ENCODE measurements at regions not wholly inside any gene's neighbourhood (a gene's known extent, or its start where the extent isn't known, plus 50 kb on each side); places are given as distances from the start of the nearest gene placed in this dataset.

DNA sequence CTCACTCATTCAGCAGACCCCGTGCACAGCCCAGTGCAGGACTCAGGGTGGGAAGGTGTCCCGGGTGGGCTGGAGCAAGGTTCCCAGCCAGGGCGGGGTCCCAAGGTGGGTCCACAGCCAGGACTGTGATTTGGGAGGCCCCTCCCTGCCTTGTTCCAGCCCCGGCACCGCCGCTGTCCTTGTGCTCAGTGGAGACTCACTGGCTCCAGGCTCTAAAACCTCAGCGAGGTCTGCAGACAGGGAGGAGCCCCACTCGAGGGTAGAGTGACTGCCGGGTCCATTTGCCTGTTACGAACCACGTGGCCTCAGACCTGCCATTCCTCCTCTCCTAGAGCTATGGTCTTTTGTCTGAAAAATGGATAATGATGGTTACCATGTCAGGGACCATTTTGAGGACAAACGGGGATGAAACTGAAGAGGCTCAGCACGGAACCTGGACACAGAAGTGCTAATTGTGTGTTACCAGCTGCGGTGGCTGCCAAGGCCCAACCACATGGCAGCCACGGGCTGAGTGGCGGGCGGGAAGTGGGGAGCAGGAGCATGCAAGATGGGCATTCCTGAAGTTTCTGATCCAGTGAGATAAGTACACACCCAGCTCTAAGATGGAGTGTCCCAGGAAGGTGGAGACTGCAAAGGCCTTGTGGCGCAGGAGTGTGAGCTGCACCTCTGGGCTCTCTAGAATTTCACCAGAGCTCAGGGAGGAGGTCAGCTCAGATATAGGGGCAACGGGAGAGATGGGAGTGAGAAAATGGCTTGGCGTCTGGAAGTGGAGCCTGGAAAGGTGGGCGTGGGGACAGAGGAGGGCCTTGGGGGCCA is 317.6 kb downstream of the SEC14L1 start:
- no peak for DNase-seq (ENCODE audit: low spot score)

DNA sequence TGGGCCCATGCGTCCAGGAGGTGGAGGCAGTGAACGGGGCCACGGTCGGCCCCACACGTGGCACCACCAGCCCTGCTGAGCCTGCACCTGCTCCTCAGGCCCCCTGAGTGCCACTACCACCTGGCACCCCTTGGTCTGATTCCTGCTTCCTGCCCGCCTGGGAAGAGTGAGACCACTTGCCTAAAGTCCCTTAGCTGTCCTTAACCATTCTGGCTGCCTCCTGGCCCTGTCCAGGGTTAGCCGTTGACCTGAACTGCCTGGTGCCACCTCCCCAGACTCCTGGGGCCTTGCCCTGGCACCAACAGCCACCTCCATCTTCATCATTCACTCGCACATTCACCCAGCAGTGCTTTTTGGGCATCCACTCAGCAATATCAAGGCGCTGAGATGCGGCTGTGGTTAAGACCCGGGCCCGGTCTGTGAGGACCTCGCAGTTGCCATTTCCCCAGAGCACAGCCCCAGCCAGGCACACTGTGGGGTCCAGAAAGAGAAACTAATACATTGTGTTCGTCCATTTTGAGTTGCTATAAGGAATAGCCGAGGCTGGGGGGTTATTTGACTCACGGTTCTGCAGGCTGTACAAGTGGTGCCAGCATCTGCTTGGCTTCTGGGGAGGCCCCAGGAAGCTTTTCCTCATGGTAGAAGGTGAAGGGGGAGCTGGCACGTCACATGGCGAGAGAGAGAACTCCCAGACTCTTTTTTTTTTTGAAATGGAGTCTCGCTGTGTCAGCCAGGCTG is 318.4 kb downstream of the SEC14L1 start:
- no peak for DNase-seq (ENCODE audit: low spot score)

DNA sequence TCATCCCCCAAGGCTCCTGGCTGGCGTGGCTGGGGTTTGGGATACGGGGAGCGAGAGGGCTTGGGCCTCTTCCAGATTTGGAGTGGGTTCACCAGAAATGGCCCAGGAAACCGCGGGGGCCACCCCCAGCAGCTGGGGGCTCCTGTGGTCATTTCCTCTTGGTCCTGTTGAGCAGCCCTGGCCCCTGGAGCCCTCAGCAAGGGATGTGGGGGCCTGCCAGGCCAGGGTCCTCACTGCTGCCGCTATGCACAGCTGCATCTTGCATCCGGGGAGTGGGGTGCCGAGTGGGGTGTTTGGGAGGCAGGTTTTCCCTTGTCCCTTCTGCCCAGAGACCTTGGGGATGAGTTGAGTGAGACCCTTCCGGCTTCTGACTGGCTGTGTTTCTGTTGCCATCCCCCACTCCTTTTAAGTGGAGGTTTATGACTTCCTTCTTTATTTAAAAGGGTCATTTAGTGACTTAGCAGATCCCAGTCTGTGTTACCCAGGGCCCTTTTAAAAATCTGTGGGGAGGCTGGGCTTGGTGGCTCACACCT is 319.8 kb downstream of the SEC14L1 start:
- no peak for DNase-seq (ENCODE audit: low spot score)

DNA sequence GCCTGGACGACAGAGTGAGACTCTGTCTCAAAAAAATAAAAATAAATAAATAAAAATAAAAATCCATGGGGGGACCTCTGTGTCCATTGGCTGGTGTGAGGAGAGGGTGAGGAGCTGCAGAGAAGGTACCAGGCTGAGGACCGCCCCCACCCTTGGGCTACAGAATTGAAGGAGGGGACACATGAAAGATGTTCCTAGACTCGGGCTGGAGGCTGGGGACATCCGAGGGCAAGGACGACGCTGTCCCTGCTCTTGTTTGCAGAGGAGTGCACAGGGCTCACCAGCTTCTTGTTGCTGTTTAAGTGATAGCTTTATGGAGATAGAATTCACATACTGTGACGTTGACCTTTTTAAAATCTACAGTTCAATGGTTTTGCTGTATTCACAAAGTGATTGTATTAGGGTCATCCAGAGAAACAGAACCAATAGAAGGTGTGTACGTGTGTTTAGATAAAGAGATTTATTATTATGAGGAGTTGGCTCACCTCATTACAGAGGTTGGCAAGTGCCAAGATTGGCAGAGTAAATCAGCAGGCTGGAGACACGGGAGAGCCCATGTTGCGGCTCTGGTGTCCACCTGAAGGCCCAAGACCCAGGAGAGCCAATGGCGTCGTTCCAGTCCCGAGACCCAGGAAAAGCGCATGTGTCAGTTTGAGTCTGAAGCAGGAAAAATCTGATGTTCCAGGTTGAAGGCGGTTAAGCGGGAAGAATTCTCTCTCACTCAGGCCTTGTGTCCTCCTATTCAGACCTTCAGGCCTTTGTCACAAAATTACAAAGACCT is 320.7 kb downstream of the SEC14L1 start:
- no peak for DNase-seq (ENCODE audit: low spot score)

DNA sequence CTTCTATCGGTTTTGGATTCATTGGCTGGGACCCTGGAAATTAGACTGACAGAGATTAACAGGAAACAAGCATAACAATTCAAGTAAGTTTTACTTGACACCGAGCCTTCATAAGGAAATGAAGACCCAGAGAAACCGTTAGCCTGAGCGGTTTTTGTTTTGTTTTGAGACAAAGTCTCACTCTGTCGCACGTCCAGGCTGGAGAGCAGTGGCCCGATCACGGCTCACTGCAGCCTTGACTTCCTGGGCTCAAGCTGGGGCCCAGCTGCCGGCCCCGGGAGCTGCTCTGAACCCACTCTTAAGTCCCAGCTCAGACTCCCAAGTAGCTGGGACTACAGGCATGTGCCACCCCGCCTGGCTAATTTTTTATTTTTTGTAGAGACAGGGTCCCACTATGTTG is 321.3 kb downstream of the SEC14L1 start:
- no peak for DNase-seq (ENCODE audit: low spot score)

DNA sequence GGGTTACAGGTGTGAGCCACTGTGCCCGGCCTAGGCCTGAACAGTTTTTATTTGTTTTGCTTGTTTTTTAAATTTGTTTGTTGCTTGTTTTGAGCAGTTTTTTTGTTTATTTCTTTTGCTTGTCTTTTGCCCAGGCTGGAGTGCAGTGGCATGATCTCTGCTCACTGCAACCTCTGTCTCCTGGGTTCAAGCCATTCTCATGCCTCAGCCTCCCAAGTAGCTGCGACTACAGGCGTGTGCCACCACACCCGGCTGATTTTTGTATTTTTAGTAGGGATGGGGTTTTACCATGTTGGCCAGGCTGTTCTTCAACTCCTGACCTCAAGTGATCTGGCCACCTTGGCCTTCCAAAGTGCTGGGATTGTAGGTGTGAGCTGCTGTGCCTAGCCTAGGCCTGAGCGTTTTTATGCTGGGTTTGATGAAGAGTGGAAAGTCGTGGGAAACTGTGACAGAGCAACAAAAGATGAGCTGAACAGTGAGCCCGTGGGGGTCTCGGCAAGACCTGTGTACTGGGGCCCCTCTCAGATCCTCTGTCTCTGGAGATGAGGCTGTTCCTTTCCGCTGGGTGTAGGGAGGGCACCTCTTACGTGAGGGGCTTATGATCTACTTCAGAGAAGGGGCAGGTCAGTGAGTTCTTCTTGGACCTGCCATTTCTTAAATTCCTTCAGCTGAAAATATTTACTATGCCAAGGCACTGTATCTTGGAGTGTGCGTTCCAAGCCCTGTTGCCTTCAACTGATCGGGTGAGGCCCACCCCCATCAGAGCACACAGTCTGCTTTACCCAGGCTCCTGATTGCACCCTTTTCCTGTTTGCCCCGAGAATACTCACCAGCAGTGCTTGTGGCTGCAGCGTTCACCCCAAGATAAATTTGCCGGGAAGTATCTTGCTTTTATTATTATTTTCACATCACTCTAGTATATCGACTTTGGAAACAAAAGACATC is 322.1 kb downstream of the SEC14L1 start:
- DNase-seq (ENCODE audit: low spot score) = no peak

DNA sequence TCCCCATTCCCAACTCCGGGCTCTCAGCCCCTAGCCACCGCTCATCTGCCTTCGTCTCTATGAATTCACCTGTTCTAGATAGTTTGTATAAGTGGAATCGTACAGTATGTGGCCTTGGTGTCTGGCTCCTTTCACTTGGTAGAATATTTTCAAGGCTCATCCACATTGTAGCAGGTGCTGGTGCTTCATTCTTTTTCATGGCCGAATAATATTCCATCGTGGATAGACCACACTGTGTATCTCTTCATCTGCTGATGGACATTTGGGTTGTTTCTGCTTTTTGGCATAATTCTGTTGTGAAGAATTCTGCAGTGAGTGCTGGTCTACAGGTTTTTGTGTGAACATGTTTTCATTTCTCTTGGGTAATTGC is 324.2 kb downstream of the SEC14L1 start:
- no peak for DNase-seq (ENCODE audit: low spot score)

DNA sequence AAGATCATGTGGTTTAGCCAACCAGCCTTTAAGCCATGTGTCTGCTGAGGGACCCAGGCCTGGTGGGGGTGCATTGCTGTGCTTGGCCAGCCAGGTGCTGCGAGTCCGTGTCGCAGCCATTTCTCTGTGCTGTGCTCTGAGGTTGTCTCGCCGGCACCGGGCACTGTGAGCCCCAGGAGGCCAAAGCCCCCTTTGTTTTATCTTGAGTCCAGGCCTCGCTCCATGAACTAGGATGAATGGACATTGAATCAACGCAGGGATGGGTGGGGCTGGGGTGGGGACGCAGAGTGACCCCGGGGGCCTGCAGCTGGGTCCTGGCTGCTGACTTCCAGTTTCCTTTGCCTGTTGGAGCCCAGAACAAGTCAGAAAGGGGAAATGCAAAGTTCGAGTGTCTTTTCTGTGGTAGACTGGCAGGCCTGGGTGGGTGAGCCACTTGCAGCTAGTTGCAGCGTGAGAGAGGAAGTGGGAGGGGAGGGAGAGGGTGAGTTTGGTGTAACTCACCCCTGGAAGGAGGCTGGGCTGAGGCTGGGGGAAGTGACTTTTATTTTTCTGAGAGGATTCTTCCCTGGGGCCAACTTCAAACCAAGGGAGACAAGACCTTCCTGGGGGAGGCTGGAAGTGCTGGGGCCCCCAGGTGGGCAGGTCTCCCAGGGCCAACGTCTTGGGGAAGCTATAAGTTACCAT is 324.7 kb downstream of the SEC14L1 start:
- peak; percentile 91 for DNase-seq (ENCODE audit: low spot score)

DNA sequence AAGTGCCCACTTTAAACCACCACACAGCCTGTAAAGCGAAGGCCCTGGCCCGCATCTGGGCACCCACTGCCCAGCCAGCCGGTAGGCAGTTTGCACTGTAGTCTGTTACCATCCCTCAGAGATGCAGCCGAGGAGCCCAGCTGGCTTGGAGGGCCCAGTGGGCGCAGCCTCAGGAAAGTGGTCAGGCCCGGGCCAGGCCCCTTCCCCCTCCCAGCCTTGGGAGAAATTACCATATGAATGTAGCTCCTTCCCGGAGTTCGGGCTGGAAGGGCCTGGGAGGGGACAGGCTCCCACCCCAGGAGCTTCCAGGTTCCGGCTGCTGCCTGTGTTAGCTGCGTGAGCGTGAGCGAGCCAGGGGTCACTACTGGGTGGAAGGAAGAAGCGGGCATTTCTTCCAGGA is 325.4 kb downstream of the SEC14L1 start:
- no peak for DNase-seq (ENCODE audit: low spot score)

DNA sequence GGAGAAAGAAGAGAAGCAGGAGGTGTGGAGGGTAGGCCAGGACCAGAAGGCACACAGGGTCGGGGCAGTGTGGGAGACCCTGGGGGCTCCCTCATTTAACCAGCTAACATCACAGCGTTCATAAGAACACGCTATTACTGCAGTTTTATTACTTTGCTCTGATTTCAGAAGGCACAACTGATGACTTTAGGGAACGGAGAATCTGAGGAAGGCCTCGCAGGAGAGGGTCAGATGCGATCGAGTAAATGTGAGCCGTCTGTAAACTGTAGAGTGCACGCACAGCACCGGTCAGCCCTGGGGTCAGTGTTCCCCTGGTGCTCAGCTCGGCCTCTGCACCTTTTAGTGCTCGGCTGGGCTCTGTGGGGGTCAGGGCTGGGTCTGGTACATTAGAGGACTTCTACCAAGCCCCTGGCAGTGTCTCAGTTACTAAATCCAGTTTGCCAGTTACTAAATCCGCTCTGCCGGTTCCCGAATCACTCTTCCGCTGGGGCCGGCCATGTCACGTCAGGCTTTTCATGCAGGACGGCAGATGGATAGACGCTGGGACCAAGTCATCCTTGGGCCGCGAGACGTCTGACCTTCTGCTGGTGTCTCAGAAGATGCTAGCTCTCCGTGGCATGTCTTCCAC is 325.9 kb downstream of the SEC14L1 start:
- DNase-seq (ENCODE audit: low spot score) = no peak

DNA sequence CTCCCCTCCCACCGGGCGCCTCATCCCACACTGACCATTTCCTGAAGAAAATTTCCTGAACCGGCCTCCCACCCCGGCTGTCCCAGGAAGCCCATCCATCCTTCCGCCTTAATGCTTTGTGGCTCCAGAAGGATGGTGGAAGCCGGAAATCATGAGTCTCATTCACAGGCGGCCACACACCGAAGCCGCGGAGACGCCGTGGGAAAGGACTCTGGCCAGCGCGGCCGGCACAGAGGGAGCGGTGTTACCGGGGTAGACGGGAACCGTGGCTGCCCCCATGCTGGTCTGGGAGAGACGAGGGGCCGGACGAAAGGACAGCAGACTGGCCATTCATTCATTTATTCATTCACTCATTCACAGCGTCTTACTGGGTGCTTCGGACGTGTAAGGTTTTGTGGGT is 326.8 kb downstream of the SEC14L1 start:
- peak; percentile 55 for DNase-seq (ENCODE audit: low spot score)

DNA sequence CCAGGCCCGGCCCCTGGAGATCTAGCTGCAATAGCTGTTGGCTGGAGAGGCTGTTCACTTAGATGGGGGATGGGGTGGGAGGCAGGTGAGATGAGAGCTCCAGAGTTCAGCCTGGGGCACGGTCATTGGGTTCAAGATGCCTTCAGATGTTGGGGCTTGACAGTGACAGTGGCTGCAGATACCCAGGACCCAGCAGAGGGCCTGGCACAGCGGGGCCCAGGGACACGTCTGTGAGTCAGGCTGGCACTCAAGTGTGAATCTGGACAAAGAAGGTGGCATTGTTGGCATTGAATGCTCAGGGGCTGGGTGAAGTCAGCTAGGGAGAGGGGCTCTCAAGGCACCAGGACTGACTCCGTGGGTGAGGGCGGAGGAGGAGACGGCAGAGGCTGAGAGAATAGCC is 328.1 kb downstream of the SEC14L1 start:
- no peak for DNase-seq (ENCODE audit: low spot score)

DNA sequence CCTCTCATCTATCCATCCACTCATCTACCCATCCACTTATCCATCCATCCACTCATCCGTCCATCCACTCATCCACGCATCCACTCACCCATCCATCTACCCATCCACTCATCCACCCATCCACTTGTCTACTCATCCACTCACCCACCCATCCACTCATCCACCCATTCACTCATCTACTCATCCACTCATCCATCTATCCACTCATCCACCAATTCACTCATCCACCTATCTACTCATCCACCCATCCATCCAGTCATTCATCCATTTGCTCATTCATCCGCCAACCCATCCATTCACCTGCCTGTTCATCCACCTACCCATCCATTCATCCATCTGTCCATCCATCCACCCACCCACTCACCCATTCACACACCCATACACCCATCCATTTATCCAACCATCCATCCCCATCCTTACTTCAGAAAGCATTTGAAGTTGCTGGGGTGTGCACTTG is 329.6 kb downstream of the SEC14L1 start:
- DNase-seq (ENCODE audit: low spot score) = no peak

DNA sequence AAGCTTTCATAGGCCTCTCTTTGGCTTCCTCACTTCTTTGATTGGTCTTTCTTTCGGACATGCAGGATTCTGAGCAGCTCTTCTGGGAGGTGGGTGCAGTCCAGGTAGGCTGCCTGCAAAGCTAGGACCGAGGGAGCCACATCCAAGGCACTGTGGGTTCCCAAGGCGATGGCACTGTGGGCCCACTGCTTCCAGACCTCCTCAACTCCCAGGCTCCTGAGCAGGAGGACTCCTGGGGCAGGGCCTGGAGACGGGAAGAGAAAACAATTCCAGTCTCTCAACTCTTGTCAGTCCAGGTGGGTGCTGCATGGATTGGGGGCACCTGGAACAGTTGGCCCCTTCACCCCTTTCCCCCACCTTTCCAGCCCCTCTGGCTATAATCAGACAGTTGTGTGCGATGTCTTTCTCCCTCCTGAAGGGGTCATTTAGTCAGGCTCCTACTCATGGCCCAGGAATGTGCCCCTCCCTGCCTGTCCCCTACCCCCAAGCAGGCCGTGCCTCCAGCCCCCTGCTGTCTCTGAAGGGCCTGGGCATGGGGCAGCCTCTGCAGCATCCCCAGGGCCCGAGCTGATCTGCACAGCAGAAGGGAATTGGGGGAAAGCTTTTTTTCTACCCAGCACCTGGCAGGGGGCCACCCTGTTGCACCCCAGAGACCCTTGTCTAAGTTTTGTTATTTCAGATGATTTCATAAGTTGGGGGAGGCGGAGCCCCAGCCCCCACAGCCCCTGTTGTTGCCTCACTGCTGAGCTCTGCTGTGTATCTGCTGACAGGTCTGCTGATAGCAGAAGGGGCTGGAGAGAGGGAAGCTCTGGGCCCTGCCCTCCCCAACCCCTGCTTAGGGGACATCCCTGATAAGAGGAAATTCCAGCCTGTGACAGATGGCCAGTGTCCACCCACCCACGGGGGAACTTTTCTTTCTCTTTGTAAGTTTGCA is 330.3 kb downstream of the SEC14L1 start:
- DNase-seq (ENCODE audit: low spot score) = peak; percentile 52

DNA sequence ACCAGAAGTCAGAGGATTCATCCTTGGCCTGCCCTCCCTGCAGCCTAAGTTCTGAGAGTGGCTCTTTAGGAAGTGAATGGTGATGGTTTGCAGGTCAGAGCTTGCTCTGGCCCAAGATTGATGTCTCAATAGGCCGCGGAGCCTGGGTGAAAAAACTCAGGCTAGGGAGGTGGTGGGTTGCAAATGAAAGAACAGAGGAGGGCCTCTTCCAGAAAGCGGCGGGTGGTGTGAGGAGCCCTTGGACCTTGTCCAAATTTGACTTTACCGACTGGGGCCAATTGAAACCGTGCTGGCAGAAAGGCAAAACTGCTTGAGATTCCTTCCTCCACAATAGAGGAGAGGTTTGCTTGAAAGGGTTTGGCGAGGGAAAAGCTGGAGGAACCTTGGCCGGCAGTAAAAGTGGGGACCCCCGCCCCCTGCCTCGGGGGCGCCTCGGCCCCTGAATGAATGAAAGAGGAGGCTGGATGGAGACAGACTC is 331.3 kb downstream of the SEC14L1 start:
- no peak for DNase-seq (ENCODE audit: low spot score)

DNA sequence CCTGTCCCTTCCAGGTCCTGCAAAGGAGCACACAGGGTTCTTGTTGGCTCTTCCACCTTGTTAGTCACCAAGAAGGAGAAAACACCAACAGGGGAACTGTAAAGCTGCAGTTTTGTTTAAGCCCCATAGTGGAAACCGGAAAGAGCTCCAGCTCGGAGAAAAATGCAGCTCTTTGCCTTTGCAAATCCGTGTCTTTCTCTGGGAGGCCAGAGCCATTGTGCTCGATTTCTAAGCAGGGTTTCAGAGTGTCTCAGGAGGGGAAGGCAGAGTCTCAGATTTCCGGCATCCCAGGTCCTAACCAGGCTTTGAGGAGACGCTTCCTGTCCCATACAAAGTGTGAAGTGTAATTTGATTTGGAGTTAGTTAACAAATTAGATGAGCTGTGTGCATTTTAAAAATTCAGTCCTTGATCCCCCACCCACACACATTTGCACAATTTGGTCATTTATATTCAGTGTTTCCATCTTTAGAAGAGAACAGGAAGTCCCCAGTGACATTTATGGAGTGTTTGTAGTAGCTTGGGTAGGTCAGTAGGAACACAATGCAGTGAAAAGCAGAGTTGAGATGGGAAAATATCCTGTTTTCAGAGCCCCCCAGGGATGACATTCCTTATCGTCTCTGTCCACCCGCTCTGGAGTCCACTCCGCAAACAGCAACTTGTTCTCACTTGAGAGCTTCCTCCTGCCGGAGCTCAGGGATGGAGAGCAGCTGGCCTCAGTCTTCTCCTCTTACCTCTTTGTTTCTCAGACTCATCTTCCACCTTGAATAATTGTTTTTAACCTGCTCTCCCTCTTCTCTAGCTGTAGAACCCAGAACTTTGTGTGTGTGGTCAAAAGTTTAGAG is 331.9 kb downstream of the SEC14L1 start:
- peak; percentile 68 for DNase-seq (ENCODE audit: low spot score)

DNA sequence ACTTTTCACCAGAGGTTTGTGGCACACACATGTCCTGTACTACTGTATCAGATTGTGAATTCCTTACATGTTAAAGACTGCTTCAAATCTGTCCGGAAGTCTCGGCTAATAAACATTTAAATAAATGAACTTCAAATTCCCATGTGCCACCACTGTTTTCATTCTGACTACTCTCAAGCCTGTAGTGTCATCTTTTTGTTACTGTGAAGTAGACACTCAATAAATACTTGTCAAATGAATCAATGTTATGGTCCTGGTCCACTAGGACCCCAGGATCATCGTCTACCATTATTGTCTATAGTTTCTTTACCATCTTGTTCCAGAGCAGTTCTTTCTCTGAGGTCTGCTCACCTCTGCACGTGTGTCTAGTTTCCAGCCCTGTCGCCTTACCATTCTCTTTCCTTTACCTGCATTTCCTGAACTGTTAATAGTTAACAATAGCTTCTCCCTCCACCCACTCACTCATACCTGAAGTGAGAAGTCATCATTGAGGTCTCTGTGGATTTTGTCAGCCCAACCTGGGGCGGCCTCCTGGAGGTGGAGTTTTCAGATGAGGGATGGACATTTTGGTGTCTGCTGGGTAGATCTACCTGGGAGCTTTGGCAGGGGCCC is 333.0 kb downstream of the SEC14L1 start:
- no peak for DNase-seq (ENCODE audit: low spot score)

All from kidney capillary endothelial cell (primary cell).